Stimulated activated CD4-positive, alpha-beta T cell treated with anti-CD3 and anti-CD28 coated beads, TNF-alpha, amount 100 ng/mL, for 24 hours (primary cell): ENCODE measurements at regions not wholly inside any gene's neighbourhood (a gene's known extent, or its start where the extent isn't known, plus 50 kb on each side); places are given as distances from the start of the nearest gene placed in this dataset.
"Not testable (repeated sequence)": the region's sequence is repeated elsewhere in the genome, so short reads cannot be mapped to it uniquely, and the experiment has no call there.

Source experiments
- DNase-seq, 3 experiments: peaks; one replicate each; pipeline ENCODE4 v3.0.0-alpha.2; 2020; ENCODE audit warnings: low read depth in 3 of 3

DNA sequence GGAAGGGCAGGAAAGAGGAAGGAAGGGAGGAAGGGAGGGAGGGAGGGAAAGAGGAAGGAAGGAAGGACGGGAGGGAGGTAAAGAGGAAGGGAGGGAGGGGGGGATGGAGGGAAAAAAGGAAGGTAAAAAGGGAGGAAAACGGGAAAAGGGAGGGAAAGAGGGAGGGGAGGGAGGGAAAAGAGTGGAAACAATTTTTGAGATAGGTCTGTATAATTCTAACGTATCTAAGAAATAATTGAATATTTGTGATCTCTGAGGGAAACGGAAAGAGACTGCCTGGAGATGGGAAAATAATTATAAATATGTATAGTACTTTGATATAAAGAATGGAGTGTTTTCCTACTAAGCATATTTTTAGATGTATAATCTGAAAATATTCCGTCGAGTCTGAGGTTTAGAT lies 158.2 kb upstream of the FOXK1 start:
- DNase-seq: no peak

DNA sequence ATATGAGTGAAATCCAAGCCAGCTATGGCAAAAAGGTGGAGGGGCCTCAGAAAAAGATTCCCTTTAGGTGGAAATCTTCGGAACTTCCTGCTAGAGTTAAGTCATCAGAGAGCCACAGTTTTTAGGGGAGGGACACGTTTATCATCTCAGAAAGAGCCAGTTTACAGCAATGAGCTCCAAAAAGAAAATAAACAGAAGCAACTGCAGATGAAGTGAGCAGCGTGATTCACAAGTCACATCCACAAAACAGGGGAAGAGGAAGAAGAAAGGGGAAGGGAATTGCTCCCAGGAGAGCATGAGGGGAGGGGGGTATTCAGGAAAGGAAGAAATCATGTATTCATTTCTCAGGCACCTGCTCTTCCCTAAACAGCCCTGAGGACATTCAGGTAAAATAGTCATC lies 156.2 kb upstream of the FOXK1 start:
- no peak for DNase-seq

DNA sequence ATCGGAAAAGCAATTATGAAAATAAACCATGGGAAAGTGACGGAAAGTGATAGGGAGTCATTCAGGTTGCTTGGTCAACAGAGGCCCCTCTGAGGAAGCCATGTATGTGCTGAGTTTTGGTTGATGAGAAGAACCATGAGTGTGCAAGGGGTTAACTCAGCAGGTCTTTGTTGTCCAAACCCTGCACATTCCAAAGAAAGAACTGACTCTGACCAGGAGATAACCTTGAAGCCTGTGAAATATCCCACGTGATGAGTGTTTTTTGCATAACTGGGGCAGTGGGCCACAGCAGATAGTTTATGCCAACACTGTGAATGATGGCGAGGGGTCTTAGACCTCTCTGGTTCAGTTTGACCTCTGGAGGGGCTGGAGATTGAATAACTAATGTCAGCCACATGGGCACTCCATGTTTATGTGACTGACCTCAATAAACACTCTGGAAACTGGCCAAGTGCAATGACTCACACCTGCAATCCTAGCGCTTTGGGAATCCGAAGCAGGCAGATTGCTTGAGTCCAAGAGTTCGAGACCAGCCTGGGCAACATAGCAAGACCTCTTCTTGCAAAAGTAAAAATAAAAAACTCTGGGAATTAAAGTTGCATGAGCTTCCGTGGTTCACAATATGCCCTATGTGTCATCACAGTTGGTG lies 154.0 kb upstream of the FOXK1 start:
- DNase-seq: no peak

GRCh38 chr7:4531236-4531635 lies 150.9 kb upstream of the FOXK1 start:
- DNase-seq: no peak

GRCh38 chr7:4533339-4533738 lies 148.8 kb upstream of the FOXK1 start:
- DNase-seq: not testable (repeated sequence)

DNA sequence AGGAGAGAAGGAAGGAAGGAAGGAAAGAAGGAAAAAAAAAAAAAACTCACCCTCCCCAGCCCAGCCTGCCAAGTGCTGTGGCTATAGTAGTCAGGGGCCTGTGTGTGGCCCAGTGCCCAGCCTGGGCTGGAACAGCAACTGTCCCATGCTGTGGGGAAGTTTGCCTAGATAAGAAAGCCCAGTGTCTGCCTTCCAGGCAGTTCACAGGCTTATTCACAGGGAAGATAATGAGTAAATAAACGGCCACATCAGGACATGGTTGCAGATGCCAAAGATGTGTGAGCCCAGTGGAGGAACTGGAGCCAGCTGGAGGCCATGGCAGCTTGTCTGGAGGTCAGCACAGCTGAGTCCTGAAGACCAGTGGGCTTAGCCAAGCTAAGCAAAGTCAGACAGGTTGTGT lies 132.4 kb upstream of the FOXK1 start:
- DNase-seq: no peak

- no peak for DNase-seq
Observed at GRCh38 chr7:4550117-4550516, 132.0 kb upstream of the FOXK1 start.

DNA sequence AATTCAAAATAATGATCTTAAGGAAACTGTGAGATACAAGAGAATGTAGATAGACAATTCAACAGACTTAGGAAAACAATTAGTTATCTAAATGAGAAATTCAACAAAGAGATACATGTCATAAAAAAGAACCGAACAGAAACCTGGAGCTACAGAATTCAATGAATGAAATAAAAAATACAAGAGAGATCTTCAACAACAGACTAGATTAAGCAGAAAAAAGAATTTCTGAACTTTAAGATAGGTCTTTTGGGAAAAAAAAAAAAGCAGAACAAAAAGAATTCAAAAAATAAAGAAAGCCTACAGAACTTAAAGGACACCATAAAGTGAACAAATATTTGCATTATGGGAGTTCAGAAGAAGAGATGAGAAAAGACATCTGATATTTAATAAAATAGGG lies 129.1 kb upstream of the FOXK1 start:
- no peak for DNase-seq

- no peak for DNase-seq
Observed at GRCh38 chr7:4556868-4557793, 125.0 kb upstream of the FOXK1 start.

DNA sequence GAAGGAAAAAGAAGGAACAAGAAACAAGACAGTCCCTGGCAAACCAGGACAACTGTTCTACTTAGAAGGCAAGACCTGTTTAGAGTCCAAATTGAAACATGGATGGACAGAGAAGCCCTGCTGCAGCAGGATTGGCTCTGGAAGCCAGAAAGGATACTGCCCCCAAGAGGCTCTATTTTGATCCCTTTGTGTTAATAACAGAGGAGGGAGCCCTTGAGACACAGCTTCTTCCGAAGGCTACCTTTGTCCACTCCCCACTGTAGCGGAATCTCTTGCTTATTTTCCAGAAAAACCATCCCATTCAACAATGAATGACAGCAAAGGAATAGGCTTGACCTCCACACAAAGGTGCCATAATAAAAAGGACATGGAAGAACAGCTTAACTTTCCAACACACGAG lies 120.3 kb upstream of the FOXK1 start:
- DNase-seq: no peak

GRCh38 chr7:4566714-4567113 lies 115.4 kb upstream of the FOXK1 start:
- no peak for DNase-seq

DNA sequence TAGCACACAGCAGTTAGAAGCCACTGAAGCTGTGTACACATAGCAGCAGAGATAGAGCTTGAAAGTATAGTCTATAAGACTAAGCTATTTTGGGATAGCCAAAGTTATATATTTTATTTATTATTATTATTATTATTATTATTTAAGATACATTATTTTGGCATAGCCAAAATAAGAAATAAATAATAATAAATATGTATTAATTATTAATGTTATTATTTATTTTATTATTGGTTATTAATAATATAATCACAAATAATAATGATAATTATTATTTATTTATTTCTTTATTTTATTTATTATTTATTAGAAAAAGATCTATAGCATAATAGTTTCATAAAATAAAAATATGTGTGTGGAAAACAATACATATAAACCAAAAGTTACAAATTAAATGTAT lies 107.2 kb upstream of the FOXK1 start:
- DNase-seq: no peak

- no peak for DNase-seq
Observed at GRCh38 chr7:4575254-4575653, 106.8 kb upstream of the FOXK1 start.

DNA sequence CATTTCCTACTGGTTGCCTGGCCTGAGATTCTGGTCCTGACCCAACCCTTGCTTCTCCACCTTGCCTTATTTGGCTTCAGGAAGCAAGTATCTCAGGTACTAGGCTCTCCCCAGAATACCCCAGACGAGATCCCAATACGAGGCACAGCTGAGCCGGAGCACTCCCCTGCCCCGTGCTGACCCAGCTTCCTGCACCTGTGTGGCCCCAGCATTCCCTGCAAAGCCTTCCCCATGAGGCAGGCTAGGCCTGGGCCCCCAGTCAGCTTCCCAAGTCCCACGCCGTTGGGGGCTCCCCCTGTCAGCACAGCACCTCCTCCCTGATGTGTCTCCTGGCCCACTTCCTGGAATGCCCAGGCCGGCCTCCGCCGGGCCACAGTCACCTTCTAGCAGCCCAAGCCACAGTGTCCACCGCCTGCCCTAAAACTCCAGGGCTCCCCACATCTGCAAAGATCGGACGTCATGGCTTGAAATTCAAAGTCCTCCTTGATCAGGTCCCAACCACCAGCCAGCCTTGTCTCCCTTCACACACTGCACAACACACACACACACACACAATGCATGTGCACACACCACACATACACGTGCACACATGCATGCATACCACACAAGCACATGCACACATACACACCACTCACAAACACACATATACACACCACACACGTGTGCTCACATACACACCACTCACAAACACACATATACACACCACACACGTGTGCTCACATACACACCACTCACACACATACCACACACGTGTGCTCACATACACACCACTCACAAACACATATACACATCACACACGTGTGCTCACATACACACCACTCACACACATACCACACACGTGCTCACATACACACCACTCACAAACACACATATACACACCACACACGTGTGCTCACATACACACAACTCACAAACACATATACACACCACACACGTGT lies 78.9 kb upstream of the FOXK1 start:
- DNase-seq: no peak

DNA sequence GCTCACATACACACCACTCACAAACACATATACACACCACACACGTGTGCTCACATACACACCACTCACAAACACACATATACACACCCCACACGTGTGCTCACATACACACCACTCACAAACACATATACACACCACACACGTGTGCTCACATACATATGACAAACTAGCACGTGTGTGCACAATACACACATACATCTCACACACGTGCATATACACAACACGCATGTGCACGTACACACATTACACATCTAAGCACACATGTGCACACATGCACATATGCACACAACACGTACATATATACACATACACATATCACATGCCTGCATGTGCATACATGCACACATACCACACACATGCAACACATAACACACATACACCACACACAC lies 78.3 kb upstream of the FOXK1 start:
- no peak for DNase-seq

DNA sequence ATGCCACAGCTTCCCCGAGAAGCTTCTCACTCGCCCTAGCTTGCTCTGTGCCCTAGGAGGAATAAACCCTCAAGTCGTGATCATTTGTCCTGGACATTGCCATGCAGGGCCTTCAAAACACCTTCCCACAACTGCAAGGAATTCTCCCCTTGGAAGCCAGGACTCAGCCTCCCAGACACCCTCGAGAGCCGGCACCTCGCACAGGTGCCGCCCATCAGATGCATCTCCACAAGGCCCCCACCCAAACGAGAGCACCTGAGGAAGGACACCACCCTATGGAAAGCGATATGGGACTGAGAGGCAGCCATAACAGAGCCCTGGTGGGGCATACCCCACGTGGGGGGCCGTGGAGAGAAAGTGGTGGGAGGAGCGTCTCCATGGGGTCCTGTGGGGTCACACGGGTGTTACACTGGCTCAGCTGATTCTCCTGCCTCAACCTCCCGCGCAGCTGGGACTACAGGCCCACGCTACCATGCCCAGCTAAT lies 77.6 kb upstream of the FOXK1 start:
- DNase-seq: no peak

- no peak for DNase-seq
Observed at GRCh38 chr7:4606797-4607196, 75.3 kb upstream of the FOXK1 start.

DNA sequence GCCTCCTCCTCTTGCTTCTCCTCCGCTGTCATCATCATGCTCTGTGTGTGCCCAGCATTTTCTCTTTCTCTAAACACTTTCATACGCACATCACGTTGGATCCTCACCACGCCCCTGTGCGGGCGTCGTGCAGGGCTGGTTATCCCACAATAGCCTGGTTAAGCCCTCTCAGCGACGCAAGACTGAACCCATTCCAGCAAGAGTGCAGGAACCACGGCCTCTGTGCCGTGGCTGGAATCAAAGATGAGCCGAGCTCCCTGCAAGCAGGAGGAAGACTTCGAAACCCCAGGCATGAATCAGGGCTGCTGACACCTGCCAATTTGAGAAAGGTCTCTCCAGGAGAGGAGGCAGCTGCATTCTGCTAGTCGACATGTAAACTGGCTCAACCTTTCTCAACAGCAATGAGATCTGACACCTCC lies 74.8 kb upstream of the FOXK1 start:
- no peak for DNase-seq

GRCh38 chr7:4609576-4609975 lies 72.5 kb upstream of the FOXK1 start:
- DNase-seq: not testable (repeated sequence)

DNA sequence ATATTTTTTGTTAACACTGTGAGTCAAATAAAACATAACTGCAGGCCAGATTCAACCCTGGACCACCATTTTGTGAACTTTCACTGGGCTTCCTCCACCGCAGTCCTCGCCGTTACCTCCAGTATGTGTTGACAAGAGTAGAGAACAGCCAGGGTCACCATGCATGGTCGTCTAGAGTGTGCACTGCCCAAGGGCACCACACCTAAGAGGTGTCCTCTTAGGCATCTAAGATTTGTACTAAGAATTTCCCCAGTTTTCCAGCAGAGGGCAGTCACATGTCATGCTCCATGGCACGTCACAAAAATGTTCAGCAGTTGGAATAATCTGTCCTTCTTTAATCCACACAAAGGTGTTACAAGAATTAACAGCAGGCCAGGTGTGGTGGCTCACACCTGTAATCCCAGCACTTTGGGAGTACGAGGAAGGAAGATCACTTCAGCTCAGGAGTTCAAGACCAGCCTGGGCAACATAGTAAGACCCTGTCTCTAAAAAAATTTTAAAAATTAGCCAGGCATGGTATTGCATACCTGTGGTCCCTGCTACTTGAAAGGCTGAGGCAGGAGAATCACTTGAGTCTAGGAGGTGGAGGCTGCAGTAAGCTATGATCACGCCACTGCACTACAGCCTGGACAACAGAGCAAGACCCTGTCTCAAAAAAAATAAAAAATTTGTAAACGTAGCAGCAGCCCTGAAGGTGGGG lies 71.2 kb upstream of the FOXK1 start:
- peak; percentile 18 to 29 (median 28) for DNase-seq

- no peak for DNase-seq
Observed at GRCh38 chr7:4612237-4612636, 69.9 kb upstream of the FOXK1 start.
